Heart left ventricle (tissue), 13 donors: ENCODE measurements at regions not wholly inside any gene's neighbourhood (a gene's known extent, or its start where the extent isn't known, plus 50 kb on each side); places are given as distances from the start of the nearest gene placed in this dataset.
"Not testable (repeated sequence)": the region's sequence is repeated elsewhere in the genome, so short reads cannot be mapped to it uniquely, and the experiment has no call there.

Source experiments
- POLR2A ChIP-seq, 2 donors: fragments of 450-650 bp; IDR thresholded peaks; one replicate each; pipeline ENCODE4 v1.6.1; 2017; ENCODE audit warnings: antibody characterized with exemption in 2 of 2, mild to moderate bottlenecking in 2 of 2, moderate library complexity in 2 of 2
- TF ChIP-seq, protein P1 (sequence below), 12 donors: fragments of 200-600 bp; sonication (generic) in 4 of 12; IDR thresholded peaks; one replicate each; pipeline versions ENCODE4 v1.5.0 to v1.8.0; 2018 to 2022; ENCODE audit warnings: antibody characterized with exemption in 12 of 12, mild to moderate bottlenecking in 5 of 12
- donor health status: ischemic (EF 13 %, LVEDD 7.1; RV severe dilation, severe dysfunction).
- donor health status: DM: no; HTN: yes; CAD: no.
- donor health status: DM: no; HTN: no; CAD: no.
- donor health status: ischemic (EF 25% LVEDD 6.9; RV normal size, moderate dysfunction).
- donor health status: ischemic (EF 25% LVEDD 5.7; RV mildly dilated, moderate dysfunction).
- donor health status: ischemic (EF 35%, LVEDD 5.7; RV mildly dilated, moderate dysfunction).
- donor health status: nonischemic (EF 11% LVEDD 7.7; RV severe dilation, severe dysfunction).
- donor health status: DM: yes; HTN: yes; CAD: no.
- donor health status: PGD.
- donor health status: ischemic (EF 29% LVEDD 5.4; RV normal size, mild dysfunction).
- donor health status: nonischemic (EF 23%, LVEDD 6.1; RV moderate dilation, normal function).

GRCh38 chr22:16388127-16388526, 204.5 kb downstream of the CCT8L2 start:
- TF ChIP-seq, protein P1, sequence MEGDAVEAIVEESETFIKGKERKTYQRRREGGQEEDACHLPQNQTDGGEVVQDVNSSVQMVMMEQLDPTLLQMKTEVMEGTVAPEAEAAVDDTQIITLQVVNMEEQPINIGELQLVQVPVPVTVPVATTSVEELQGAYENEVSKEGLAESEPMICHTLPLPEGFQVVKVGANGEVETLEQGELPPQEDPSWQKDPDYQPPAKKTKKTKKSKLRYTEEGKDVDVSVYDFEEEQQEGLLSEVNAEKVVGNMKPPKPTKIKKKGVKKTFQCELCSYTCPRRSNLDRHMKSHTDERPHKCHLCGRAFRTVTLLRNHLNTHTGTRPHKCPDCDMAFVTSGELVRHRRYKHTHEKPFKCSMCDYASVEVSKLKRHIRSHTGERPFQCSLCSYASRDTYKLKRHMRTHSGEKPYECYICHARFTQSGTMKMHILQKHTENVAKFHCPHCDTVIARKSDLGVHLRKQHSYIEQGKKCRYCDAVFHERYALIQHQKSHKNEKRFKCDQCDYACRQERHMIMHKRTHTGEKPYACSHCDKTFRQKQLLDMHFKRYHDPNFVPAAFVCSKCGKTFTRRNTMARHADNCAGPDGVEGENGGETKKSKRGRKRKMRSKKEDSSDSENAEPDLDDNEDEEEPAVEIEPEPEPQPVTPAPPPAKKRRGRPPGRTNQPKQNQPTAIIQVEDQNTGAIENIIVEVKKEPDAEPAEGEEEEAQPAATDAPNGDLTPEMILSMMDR (IDR thresholded peaks at IDR 0.05): not testable (repeated sequence)
- TF ChIP-seq POLR2A (IDR thresholded peaks at IDR 0.05): not testable (repeated sequence)
